CD4-positive, alpha-beta T cell (primary cell): ENCODE measurements at regions not wholly inside any gene's neighbourhood (a gene's known extent, or its start where the extent isn't known, plus 50 kb on each side); places are given as distances from the start of the nearest gene placed in this dataset.
"Not testable (repeated sequence)": the region's sequence is repeated elsewhere in the genome, so short reads cannot be mapped to it uniquely, and the experiment has no call there.

ENCODE experiments used
- ATAC-seq: fragments of 200-7000 bp; cut with Tn5 transposase; one replicate; pipeline ENCODE4 v1.10.0; 2022; ENCODE audit warnings: mild to moderate bottlenecking; ENCODE audit not compliant: poor library complexity
- CTCF ChIA-PET: fragments of 350-600 bp; sonication (Branson Sonifier 250); formaldehyde crosslinking; loops from one replicate; lab custom pipeline; 2021; ENCODE audit warnings: antibody characterized with exemption, inconsistent platforms; lab: Charles Lee
- POLR2A ChIA-PET: fragments of 350-600 bp; sonication (Branson Sonifier 250); formaldehyde crosslinking; loops from one replicate; lab custom pipeline; 2021; ENCODE audit warnings: antibody characterized with exemption, inconsistent platforms; lab: Charles Lee
- DNase-seq, 14 experiments: peaks; one replicate each; pipeline ENCODE4 v3.0.0-alpha.2; 2013 to 2020; ENCODE audit warnings: mixed read lengths in 2 of 14
- H3K27ac ChIP-seq, 2 donors: one replicate each; pipeline versions ENCODE4 v1.5.1 to v1.7.0; 2013; ENCODE audit warnings: low read length in 2 of 2, low read depth in 1 of 2, mild to moderate bottlenecking in 1 of 2
- H3K27me3 ChIP-seq, 2 experiments: 1 replicate in 1 of 2; 2 replicates in 1 of 2; pipeline versions ENCODE4 v1.6.1 to v1.7.0; 2013; ENCODE audit warnings: low read length in 2 of 2, control low read depth in 1 of 2, mild to moderate bottlenecking in 1 of 2, moderate library complexity in 1 of 2; ENCODE audit not compliant: insufficient read depth in 2 of 2, control insufficient read depth in 1 of 2
- H3K36me3 ChIP-seq: one replicate; pipeline ENCODE4 v1.6.1; 2013; ENCODE audit warnings: low read length, control low read depth; ENCODE audit not compliant: insufficient read depth
- H3K4me1 ChIP-seq: one replicate; pipeline ENCODE4 v1.6.1; 2013; ENCODE audit warnings: low read length, control low read depth; ENCODE audit not compliant: insufficient read depth
- H3K4me3 ChIP-seq: one replicate; pipeline ENCODE4 v1.5.1; 2013; ENCODE audit warnings: mild to moderate bottlenecking, low read length, moderate library complexity
- H3K9me3 ChIP-seq, 2 experiments: 1 replicate in 1 of 2; 2 replicates in 1 of 2; pipeline versions ENCODE4 v1.6.1 to v1.7.0; 2013; ENCODE audit warnings: low read length in 2 of 2, mild to moderate bottlenecking in 2 of 2, control low read depth in 1 of 2, moderate library complexity in 1 of 2; ENCODE audit not compliant: control insufficient read depth in 1 of 2, insufficient read depth in 1 of 2
- H3K27ac Mint-ChIP-seq: one replicate; pipeline ENCODE4 v1.8.0; 2020; ENCODE audit warnings: mixed read lengths
- H3K27me3 Mint-ChIP-seq: one replicate; pipeline ENCODE4 v1.8.0; 2021; ENCODE audit warnings: mixed read lengths
- H3K36me3 Mint-ChIP-seq: one replicate; pipeline ENCODE4 v1.8.0; 2021; ENCODE audit warnings: low read depth, mixed read lengths
- H3K4me1 Mint-ChIP-seq: one replicate; pipeline ENCODE4 v1.8.0; 2021; ENCODE audit warnings: low read depth, mixed read lengths
- H3K4me3 Mint-ChIP-seq: one replicate; pipeline ENCODE4 v1.8.0; 2020; ENCODE audit warnings: mild to moderate bottlenecking, mixed read lengths
- H3K9me3 Mint-ChIP-seq: one replicate; pipeline ENCODE4 v1.8.0; 2020; ENCODE audit warnings: mixed read lengths
- CTCF ChIP-seq: fragments of 200-600 bp; IDR thresholded peaks from one replicate; pipeline ENCODE4 v1.8.0; 2022; ENCODE audit warnings: antibody characterized with exemption, mild to moderate bottlenecking
- intact Hi-C, 2 experiments: fragments of 100-400 bp; cut with DNase I in 1 of 2; cut with micrococcal nuclease in 1 of 2; formaldehyde crosslinking; loops; one replicate each; pipeline versions ENCODE4 v1.15.1 to v1.9.0; 2023 to 2025; cut with DNase I, micrococcal nuclease

- ATAC-seq (no peak), DNase-seq (no peak)
- no peak overlapping the region for H3K4me3 ChIP-seq
- Mint-ChIP-seq H3K4me3 (no peak overlapping the region), H3K27me3 (no peaks in the 10 kb centered on the region), H3K9me3 (peaks cover 19% of the 10 kb centered on the region), H3K36me3 (peaks cover 11% of the 10 kb centered on the region), H3K4me1 (no peaks in the 10 kb centered on the region), H3K27ac (no peak overlapping the region)
- H3K4me1 ChIP-seq: no peaks in the 10 kb centered on the region
- POLR2A ChIA-PET: no interaction called here
- no peaks in the 10 kb centered on the region for H3K27me3 ChIP-seq
- CTCF ChIA-PET: no interaction called here
- no peaks in the 10 kb centered on the region for H3K36me3 ChIP-seq
- no peak for TF ChIP-seq CTCF
- intact Hi-C loops: no loop called here
- peaks cover 5 to 19% of the 10 kb centered on the region in 2 experiments for H3K9me3 ChIP-seq
- H3K27ac ChIP-seq: no peak overlapping the region
Observed at GRCh38 chr13:42445354-42445753, 128.6 kb upstream of the TNFSF11 start.

- H3K27me3 ChIP-seq, H3K4me1 Mint-ChIP-seq, intact Hi-C loops, H3K4me3 ChIP-seq, DNase-seq, H3K4me1 ChIP-seq, CTCF ChIA-PET, H3K27ac Mint-ChIP-seq, POLR2A ChIA-PET, H3K27me3 Mint-ChIP-seq, H3K27ac ChIP-seq, H3K4me3 Mint-ChIP-seq, H3K36me3 ChIP-seq, ATAC-seq: not testable (repeated sequence)
- peaks cover 11% of the 10 kb centered on the region for H3K36me3 Mint-ChIP-seq
- H3K9me3 Mint-ChIP-seq: peaks cover 19% of the 10 kb centered on the region
- H3K9me3 ChIP-seq: peaks cover 5 to 19% of the 10 kb centered on the region in 2 experiments
Observed at GRCh38 chr13:42446597-42446996, 127.4 kb upstream of the TNFSF11 start.

- peaks cover under 1% of the 10 kb centered on the region for H3K9me3 Mint-ChIP-seq
- no peak for DNase-seq
- no peak for TF ChIP-seq CTCF
Observed at GRCh38 chr13:42453091-42453645, 120.8 kb upstream of the TNFSF11 start.

GRCh38 chr13:42454749-42455148 lies 119.2 kb upstream of the TNFSF11 start:
- Histone ChIP-seq H3K27me3 (no peaks in the 10 kb centered on the region), H3K9me3 (peaks cover 0 to 12% of the 10 kb centered on the region in 2 experiments), H3K4me1 (no peaks in the 10 kb centered on the region), H3K36me3 (no peaks in the 10 kb centered on the region), H3K27ac (no peak overlapping the region), H3K4me3 (no peak overlapping the region)
- no peak overlapping the region for H3K4me3 Mint-ChIP-seq
- ChIA-PET CTCF (no interaction called here), POLR2A (no interaction called here)
- no peaks in the 10 kb centered on the region for H3K36me3 Mint-ChIP-seq
- peaks cover 7% of the 10 kb centered on the region for H3K4me1 Mint-ChIP-seq
- ATAC-seq (no peak), DNase-seq (no peak)
- intact Hi-C loops: no loop called here
- no peaks in the 10 kb centered on the region for H3K9me3 Mint-ChIP-seq
- H3K27ac Mint-ChIP-seq: no peak overlapping the region
- no peak for TF ChIP-seq CTCF
- no peaks in the 10 kb centered on the region for H3K27me3 Mint-ChIP-seq

More at GRCh38 chr13:42453091-42453645, 120.8 kb upstream of the TNFSF11 start:
- Histone ChIP-seq H3K9me3 (peaks cover 0 to 12% of the 10 kb centered on the region in 2 experiments), H3K4me3 (no peak overlapping the region), H3K36me3 (no peaks in the 10 kb centered on the region), H3K4me1 (no peaks in the 10 kb centered on the region), H3K27me3 (no peaks in the 10 kb centered on the region), H3K27ac (no peak overlapping the region)
- H3K4me3 Mint-ChIP-seq: no peak overlapping the region
- intact Hi-C loops: no loop called here
- peaks cover 4% of the 10 kb centered on the region for H3K4me1 Mint-ChIP-seq
- no peak for ATAC-seq
- H3K27ac Mint-ChIP-seq: no peak overlapping the region
- ChIA-PET CTCF (no interaction called here), POLR2A (no interaction called here)
- H3K36me3 Mint-ChIP-seq: no peaks in the 10 kb centered on the region
- H3K27me3 Mint-ChIP-seq: no peaks in the 10 kb centered on the region
